Esophagus muscularis mucosa (tissue), 4 donors: ENCODE measurements at regions not wholly inside any gene's neighbourhood (a gene's known extent, or its start where the extent isn't known, plus 50 kb on each side); places are given as distances from the start of the nearest gene placed in this dataset.

Experiments used
- DNase-seq: peaks from one replicate; pipeline ENCODE4 v3.0.0-alpha.2; 2017; ENCODE audit errors: extremely low spot score
- H3K27ac ChIP-seq, 4 donors: fragments of 200-600 bp; sonication (generic); replicated peaks in 1 of 4; 1 replicate in 3 of 4; 2 replicates in 1 of 4; pipeline ENCODE4 v1.5.1; 2016 to 2019; ENCODE audit warnings: mild to moderate bottlenecking in 1 of 4
- H3K27me3 ChIP-seq, 4 donors: fragments of 200-600 bp; sonication (generic); one replicate each; pipeline versions ENCODE4 v1.5.1 to v1.6.0; 2016 to 2019
- H3K36me3 ChIP-seq, 4 donors: fragments of 200-600 bp; sonication (generic); one replicate each; pipeline ENCODE4 v1.5.1; 2016 to 2019
- H3K4me1 ChIP-seq, 4 donors: fragments of 200-600 bp; sonication (generic); one replicate each; pipeline ENCODE4 v1.5.1; 2016 to 2019
- H3K4me3 ChIP-seq, 4 donors: fragments of 200-600 bp; sonication (generic); 1 replicate in 2 of 4; 2 replicates in 2 of 4; pipeline ENCODE4 v1.5.1; 2016 to 2019; ENCODE audit warnings: mild to moderate bottlenecking in 4 of 4, moderate library complexity in 1 of 4
- H3K9me3 ChIP-seq, 4 donors: fragments of 200-600 bp; sonication (generic); 1 replicate in 3 of 4; 2 replicates in 1 of 4; pipeline ENCODE4 v1.5.1; 2016 to 2019
- CTCF ChIP-seq, 3 experiments: fragments of 200-600 bp in 2 of 3; fragments of 450-650 bp in 1 of 3; sonication (generic) in 2 of 3; IDR thresholded peaks; one replicate each; pipeline ENCODE4 v1.5.1; 2017 to 2019; ENCODE audit warnings: antibody characterized with exemption in 3 of 3, mild to moderate bottlenecking in 2 of 3, moderate library complexity in 1 of 3
- EP300 ChIP-seq: sonication (generic); formaldehyde crosslinking; IDR thresholded peaks from one replicate; pipeline ENCODE4 v1.6.1; 2017; ENCODE audit warnings: antibody characterized with exemption
- POLR2A ChIP-seq: fragments of 450-650 bp; IDR thresholded peaks from one replicate; pipeline ENCODE4 v1.6.1; 2017; ENCODE audit warnings: antibody characterized with exemption, moderate library complexity, mild to moderate bottlenecking, low read depth
- POLR2AphosphoS5 ChIP-seq, 2 donors: sonication (generic); formaldehyde crosslinking; IDR thresholded peaks; one replicate each; pipeline ENCODE4 v1.6.1; 2017; ENCODE audit warnings: antibody characterized with exemption in 2 of 2
- WGBS: methylation state at CpG from one replicate; pipeline ENCODE4 v1.1.5; 2018; 5-methylcytosine and 5-hydroxymethylcytosine counted together
- intact Hi-C: fragments of 100-400 bp; cut with DNase I; formaldehyde crosslinking; loops from one replicate; pipeline ENCODE4 v1.15.1; 2023

GRCh38 chr14:78103271-78103670 lies 66.9 kb upstream of the NRXN3 start:
- no peaks in the 10 kb centered on the region for H3K27me3 ChIP-seq
- DNase-seq, result no peak
- no peak overlapping the region for H3K27ac ChIP-seq
- no peaks in the 10 kb centered on the region for H3K9me3 ChIP-seq
- H3K4me1 ChIP-seq, result no peaks in the 10 kb centered on the region
- H3K36me3 ChIP-seq, result no peaks in the 10 kb centered on the region
- TF ChIP-seq EP300 (no peak), CTCF (IDR thresholded peaks at IDR 0.05) (no peak), POLR2A (no peak), POLR2AphosphoS5 (IDR thresholded peaks at IDR 0.05) (no peak)
- intact Hi-C loops, result no loop called here
- H3K4me3 ChIP-seq, result no peak overlapping the region
- WGBS, result 73% methylated on average over 2 of the region's 3 CpGs

DNA sequence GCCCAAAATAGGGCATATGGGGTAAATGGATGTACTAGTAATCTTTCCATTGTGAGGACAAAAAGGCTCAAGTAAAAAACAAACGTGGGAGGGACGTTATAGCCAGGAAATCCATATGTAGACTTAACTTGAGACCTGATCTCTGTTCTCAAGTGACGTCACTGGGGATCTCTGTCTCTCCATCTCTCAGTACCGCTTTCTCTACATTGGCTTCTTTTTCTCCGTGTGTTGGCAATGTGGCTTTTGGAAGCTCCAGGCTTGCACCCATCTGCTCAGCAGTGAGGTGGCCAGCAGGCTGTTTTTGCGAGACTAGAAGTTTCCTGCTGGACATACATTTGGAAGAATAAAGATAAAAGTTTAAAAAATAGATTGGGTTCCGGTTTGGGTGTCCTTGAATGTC lies 66.0 kb upstream of the NRXN3 start:
- TF ChIP-seq POLR2AphosphoS5 (IDR thresholded peaks at IDR 0.05) (no peak), POLR2A (no peak), CTCF (IDR thresholded peaks at IDR 0.05) (no peak), EP300 (no peak)
- Histone ChIP-seq H3K27ac (no peak overlapping the region), H3K4me3 (no peak overlapping the region), H3K9me3 (peaks cover 0 to 3% (median 0%) of the 10 kb centered on the region in 4 donors), H3K27me3 (no peaks in the 10 kb centered on the region), H3K36me3 (no peaks in the 10 kb centered on the region), H3K4me1 (no peaks in the 10 kb centered on the region)
- intact Hi-C loops, result no loop called here
- WGBS, result 69% methylated on average over 7 of the region's 7 CpGs
- DNase-seq, result no peak

DNA sequence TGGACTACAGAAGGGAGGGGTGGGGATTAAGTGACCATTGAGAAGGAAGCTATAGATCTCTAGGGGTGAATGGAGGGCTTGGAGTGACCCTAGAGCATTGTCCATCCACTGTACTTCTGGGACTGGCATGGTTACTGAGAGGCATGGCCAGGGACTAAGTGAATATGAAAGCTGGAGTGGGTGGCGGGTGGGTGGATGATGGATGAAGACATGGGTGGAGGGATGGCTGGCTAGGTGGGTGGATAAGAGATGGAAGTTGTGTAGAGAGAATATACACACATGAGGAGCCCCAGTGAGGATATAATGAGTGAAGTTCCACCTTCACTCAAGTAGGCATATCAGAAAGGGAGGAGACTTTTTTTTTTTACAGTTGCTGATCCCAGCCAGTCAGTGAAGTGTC lies 65.5 kb upstream of the NRXN3 start:
- 76% methylated on average over 1 of the region's 1 CpG for WGBS
- Histone ChIP-seq H3K4me1 (no peaks in the 10 kb centered on the region), H3K27ac (no peak overlapping the region), H3K4me3 (no peak overlapping the region), H3K27me3 (no peaks in the 10 kb centered on the region), H3K36me3 (no peaks in the 10 kb centered on the region), H3K9me3 (peaks cover 0 to 3% (median 0%) of the 10 kb centered on the region in 4 donors)
- no peak for DNase-seq
- TF ChIP-seq POLR2A, result no peak
- no peak for TF ChIP-seq EP300
- TF ChIP-seq CTCF (IDR thresholded peaks at IDR 0.05), result no peak
- no peak for TF ChIP-seq POLR2AphosphoS5 (IDR thresholded peaks at IDR 0.05)
- intact Hi-C loops, result no loop called here

DNA sequence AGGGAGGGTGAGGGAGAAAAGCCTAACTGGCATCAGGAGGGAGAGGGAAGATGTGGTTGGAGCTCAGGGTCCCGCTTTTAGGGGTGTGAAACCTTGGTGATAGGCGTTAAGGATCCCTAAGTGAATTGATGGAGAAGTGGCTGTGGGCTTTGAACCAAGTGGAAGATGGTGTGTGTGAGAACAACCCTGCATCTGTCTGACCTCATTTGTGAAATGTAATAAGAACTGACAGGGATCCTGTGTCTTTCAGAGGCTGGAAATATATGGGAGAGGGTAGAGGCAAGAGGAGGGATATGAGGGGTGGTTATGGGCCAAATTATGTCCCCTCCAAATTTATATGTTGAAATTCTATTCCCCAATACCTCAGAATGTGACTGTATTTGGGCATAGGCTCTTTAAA lies 63.8 kb upstream of the NRXN3 start:
- H3K27ac ChIP-seq, result no peak overlapping the region
- no peaks in the 10 kb centered on the region for H3K36me3 ChIP-seq
- H3K4me1 ChIP-seq, result no peaks in the 10 kb centered on the region
- H3K27me3 ChIP-seq, result no peaks in the 10 kb centered on the region
- no peak for DNase-seq
- intact Hi-C loops, result no loop called here
- TF ChIP-seq POLR2AphosphoS5 (IDR thresholded peaks at IDR 0.05), result no peak
- no peak for TF ChIP-seq POLR2A
- no peak for TF ChIP-seq EP300
- no peak for TF ChIP-seq CTCF (IDR thresholded peaks at IDR 0.05)
- H3K9me3 ChIP-seq, result peaks cover 0 to 3% (median 0%) of the 10 kb centered on the region in 4 donors
- H3K4me3 ChIP-seq, result no peak overlapping the region
- WGBS, result 93% methylated on average over 2 of the region's 2 CpGs

DNA sequence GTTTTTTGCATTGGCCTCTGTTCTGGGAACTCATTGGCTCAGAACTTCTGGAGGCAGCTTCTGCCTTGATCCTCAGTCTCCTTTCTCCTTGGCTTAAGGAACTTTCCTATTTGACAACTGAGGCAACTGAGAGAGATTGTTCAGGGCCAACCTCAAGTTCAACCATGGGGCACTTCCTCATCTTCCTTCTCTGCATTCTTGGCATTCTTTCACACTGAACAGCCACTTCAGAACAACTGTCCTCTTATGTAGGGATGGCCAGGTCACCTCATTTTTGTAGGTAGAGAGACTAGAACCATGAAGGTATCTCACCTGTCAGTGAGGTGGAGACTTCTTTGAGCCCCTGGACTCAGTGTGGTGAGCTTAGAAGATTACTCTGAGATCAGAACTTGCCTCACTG lies 63.0 kb upstream of the NRXN3 start:
- no peak for DNase-seq
- Histone ChIP-seq H3K27ac (no peak overlapping the region), H3K27me3 (no peaks in the 10 kb centered on the region), H3K36me3 (no peaks in the 10 kb centered on the region), H3K4me1 (no peaks in the 10 kb centered on the region), H3K9me3 (peaks cover 0 to 3% (median 0%) of the 10 kb centered on the region in 4 donors), H3K4me3 (no peak overlapping the region)
- TF ChIP-seq EP300 (no peak), POLR2AphosphoS5 (IDR thresholded peaks at IDR 0.05) (no peak)
- intact Hi-C loops, result no loop called here
